Ishikawa (cell line): ENCODE measurements at regions not wholly inside any gene's neighbourhood (a gene's known extent, or its start where the extent isn't known, plus 50 kb on each side); places are given as distances from the start of the nearest gene placed in this dataset.

Experiments
- CEBPB ChIP-seq: IDR thresholded peaks from 2 replicates; pipeline ENCODE4 v1.6.1; 2012
- CREB1 ChIP-seq: IDR thresholded peaks from 2 replicates; pipeline ENCODE4 v1.6.1; 2012; ENCODE audit warnings: low read depth
- EGR1 ChIP-seq: IDR thresholded peaks from 2 replicates; pipeline ENCODE4 v1.6.1; 2012
- EP300 ChIP-seq: IDR thresholded peaks from 2 replicates; pipeline ENCODE4 v1.6.1; 2012; ENCODE audit warnings: borderline replicate concordance
- FOXM1 ChIP-seq: IDR thresholded peaks from 2 replicates; pipeline ENCODE4 v1.6.1; 2012; ENCODE audit warnings: low read depth, borderline replicate concordance
- NFIC ChIP-seq: IDR thresholded peaks from 2 replicates; pipeline ENCODE4 v1.6.1; 2012
- RAD21 ChIP-seq: IDR thresholded peaks from 2 replicates; pipeline ENCODE4 v1.6.1; 2012; ENCODE audit warnings: low read depth
- TAF1 ChIP-seq: IDR thresholded peaks from 2 replicates; pipeline ENCODE4 v1.6.1; 2012; ENCODE audit warnings: low read depth, mild to moderate bottlenecking
- TCF12 ChIP-seq: IDR thresholded peaks from 2 replicates; pipeline ENCODE4 v1.6.1; 2012; ENCODE audit warnings: low read depth
- TEAD4 ChIP-seq: IDR thresholded peaks from 2 replicates; pipeline ENCODE4 v1.6.1; 2012
- YY1 ChIP-seq: IDR thresholded peaks from 2 replicates; pipeline ENCODE4 v1.6.1; 2012; ENCODE audit warnings: low read depth
- ZBTB7A ChIP-seq: IDR thresholded peaks from 2 replicates; pipeline ENCODE4 v1.6.1; 2012; ENCODE audit warnings: low read depth
- TF ChIP-seq, protein P1 (sequence below): IDR thresholded peaks from 2 replicates; pipeline ENCODE4 v1.6.1; 2012
- TF ChIP-seq, protein P2 (sequence below): IDR thresholded peaks from 2 replicates; pipeline ENCODE4 v1.6.1; 2012
- TF ChIP-seq, protein P3 (sequence below): IDR thresholded peaks from 2 replicates; pipeline ENCODE4 v1.6.1; 2012; ENCODE audit warnings: low read depth, mild to moderate bottlenecking

DNA sequence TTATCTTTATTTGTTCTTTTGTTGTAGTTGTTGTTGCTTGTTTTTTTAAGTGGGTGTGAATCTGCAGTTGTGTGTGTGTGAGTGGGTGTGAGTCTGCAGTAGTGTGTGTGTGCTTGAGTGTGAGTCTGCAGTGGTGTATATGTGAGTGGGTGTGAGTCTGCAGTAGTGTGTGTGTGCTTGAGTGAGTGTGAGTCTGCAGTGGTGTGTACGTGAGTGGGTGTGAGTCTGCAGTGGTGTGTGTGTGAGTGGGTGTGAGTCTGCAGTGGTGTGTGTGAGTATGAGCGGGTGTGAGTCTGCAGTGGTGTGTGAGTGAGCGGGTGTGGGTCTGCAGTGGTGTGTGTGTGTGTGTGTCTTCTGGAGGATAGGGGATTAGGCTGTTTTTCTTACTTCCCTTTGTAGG lies 1186.8 kb upstream of the SEL1L start:
- TF ChIP-seq YY1 = no peak
- TF ChIP-seq, protein P1, sequence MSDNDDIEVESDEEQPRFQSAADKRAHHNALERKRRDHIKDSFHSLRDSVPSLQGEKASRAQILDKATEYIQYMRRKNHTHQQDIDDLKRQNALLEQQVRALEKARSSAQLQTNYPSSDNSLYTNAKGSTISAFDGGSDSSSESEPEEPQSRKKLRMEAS = no peak
- TF ChIP-seq EGR1 = no peak
- TF ChIP-seq FOXM1 = no peak
- no peak for TF ChIP-seq EP300
- TF ChIP-seq RAD21 = no peak
- TF ChIP-seq CEBPB = no peak
- no peak for TF ChIP-seq CREB1
- TF ChIP-seq TAF1 = no peak
- TF ChIP-seq ZBTB7A = no peak
- TF ChIP-seq TCF12 = no peak
- TF ChIP-seq, protein P2, sequence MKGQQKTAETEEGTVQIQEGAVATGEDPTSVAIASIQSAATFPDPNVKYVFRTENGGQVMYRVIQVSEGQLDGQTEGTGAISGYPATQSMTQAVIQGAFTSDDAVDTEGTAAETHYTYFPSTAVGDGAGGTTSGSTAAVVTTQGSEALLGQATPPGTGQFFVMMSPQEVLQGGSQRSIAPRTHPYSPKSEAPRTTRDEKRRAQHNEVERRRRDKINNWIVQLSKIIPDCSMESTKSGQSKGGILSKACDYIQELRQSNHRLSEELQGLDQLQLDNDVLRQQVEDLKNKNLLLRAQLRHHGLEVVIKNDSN = no peak
- TF ChIP-seq, protein P3, sequence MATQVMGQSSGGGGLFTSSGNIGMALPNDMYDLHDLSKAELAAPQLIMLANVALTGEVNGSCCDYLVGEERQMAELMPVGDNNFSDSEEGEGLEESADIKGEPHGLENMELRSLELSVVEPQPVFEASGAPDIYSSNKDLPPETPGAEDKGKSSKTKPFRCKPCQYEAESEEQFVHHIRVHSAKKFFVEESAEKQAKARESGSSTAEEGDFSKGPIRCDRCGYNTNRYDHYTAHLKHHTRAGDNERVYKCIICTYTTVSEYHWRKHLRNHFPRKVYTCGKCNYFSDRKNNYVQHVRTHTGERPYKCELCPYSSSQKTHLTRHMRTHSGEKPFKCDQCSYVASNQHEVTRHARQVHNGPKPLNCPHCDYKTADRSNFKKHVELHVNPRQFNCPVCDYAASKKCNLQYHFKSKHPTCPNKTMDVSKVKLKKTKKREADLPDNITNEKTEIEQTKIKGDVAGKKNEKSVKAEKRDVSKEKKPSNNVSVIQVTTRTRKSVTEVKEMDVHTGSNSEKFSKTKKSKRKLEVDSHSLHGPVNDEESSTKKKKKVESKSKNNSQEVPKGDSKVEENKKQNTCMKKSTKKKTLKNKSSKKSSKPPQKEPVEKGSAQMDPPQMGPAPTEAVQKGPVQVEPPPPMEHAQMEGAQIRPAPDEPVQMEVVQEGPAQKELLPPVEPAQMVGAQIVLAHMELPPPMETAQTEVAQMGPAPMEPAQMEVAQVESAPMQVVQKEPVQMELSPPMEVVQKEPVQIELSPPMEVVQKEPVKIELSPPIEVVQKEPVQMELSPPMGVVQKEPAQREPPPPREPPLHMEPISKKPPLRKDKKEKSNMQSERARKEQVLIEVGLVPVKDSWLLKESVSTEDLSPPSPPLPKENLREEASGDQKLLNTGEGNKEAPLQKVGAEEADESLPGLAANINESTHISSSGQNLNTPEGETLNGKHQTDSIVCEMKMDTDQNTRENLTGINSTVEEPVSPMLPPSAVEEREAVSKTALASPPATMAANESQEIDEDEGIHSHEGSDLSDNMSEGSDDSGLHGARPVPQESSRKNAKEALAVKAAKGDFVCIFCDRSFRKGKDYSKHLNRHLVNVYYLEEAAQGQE = no peak
- TF ChIP-seq TEAD4 = no peak
- TF ChIP-seq NFIC = no peak

DNA sequence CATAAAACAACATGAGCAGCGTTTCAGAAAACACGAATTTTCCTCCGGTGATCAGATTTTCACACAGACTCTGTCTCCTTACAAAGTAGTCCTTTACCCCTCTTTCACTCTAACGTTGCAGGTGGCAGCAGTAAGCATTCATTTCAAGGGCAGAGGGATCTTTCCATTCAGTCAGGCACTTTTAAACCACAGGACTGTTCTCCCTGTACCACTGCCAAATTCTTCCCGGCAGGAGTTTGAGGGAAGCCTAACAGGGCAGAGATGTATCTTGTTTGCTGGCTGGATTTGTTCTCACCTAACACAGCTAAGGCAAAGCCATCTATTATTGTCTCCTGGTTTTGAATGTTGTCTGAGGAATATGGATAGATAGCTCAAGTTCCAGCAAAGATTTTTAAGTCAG lies 1187.3 kb upstream of the SEL1L start:
- TF ChIP-seq EGR1 (no peak), ZBTB7A (no peak), FOXM1 (no peak), NFIC (no peak), TEAD4 (no peak)

DNA sequence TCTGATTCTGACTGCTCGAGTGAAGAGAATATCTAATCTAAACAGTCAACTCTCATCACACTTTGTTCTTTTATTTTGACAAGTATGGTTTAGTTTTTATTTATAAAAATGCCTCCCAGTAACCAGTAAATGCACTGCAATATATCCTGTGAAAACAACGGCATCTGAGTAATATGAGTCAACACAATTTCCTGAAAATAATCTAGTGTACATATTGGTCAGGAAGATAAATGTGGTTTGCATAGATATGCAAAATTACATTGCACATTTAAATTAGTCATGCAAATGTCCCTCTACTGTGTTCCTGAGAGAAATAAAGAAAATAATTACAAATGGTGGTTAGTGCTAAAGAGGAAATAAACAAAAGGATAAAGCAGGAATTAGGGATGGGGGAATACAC lies 1190.7 kb upstream of the SEL1L start:
- TF ChIP-seq, protein P2 = no peak

DNA sequence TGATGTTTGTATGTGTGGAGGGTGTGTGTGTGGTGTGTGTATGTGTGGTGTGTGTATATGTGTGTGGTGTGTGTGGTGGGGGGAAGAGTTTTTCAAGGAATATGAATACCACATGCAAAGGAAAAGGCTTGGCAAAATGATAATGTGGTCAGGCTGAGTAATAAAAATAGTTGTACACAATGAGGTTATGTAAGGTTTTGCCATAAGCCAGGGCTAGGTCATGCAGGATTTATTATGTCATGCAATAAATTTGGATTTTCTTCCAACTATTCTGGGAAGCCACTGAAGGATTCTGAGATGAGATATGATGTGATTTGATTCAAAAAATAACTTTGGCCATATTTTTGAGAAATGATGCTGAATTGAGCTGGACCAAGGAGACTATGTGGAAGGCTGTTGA lies 1191.6 kb upstream of the SEL1L start:
- no peak for TF ChIP-seq YY1
- TF ChIP-seq, protein P1 = no peak
- TF ChIP-seq NFIC = no peak
- no peak for TF ChIP-seq ZBTB7A
- TF ChIP-seq, protein P2 = no peak
- no peak for TF ChIP-seq CEBPB
- no peak for TF ChIP-seq TAF1
- no peak for TF ChIP-seq EP300
- TF ChIP-seq, protein P3 = no peak
- no peak for TF ChIP-seq RAD21
- no peak for TF ChIP-seq TEAD4
- TF ChIP-seq EGR1 = no peak
- TF ChIP-seq TCF12 = no peak

DNA sequence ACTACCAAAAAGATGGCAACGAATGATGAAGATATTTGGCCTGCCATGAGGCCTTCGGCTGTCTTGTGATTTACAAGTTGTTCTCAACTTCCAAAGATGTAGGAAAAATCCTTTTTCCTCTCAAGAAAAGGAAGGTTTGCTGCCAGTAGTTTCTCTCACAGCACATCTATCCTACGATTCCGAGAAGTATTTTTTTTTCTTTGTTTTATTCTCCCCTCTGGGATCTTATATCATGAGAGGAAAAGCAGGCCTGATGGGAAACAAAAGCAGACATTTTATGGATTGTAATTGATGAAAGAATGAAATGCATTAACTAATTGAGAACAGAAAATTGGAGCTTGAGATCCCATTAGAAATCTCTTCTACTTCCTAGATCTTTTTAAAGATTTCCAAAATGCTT lies 1197.9 kb upstream of the SEL1L start:
- TF ChIP-seq, protein P2 = no peak
- TF ChIP-seq EP300 (no peak), TEAD4 (no peak), FOXM1 (no peak), CEBPB (no peak), NFIC (no peak), TAF1 (no peak), TCF12 (no peak), CREB1 (no peak), YY1 (no peak), ZBTB7A (no peak), EGR1 (no peak), RAD21 (no peak)
- TF ChIP-seq, protein P3 = no peak
- TF ChIP-seq, protein P1 = no peak
